Endothelial cell of umbilical vein (primary cell): ENCODE measurements at regions not wholly inside any gene's neighbourhood (a gene's known extent, or its start where the extent isn't known, plus 50 kb on each side); places are given as distances from the start of the nearest gene placed in this dataset.

Experiments
- BruUV-seq: library from RNA; stranded (reverse); fragments of 400-500 nt; replicated peaks from 2 replicates; lab custom pipeline; 2021; lab: Mats Ljungman, UMichigan
- CTCF ChIA-PET: fragments of 300-600, 350-600 bp; sonication (Branson Sonifier 250); formaldehyde crosslinking; loops from one replicate; lab custom pipeline; 2021; ENCODE audit warnings: antibody characterized with exemption, inconsistent platforms; lab: Charles Lee
- POLR2A ChIA-PET: fragments of 300-600, 350-600 bp; sonication (Branson Sonifier 250); formaldehyde crosslinking; loops from one replicate; lab custom pipeline; 2021; ENCODE audit warnings: antibody characterized with exemption, inconsistent platforms; lab: Charles Lee
- DNase-seq: peaks from one replicate; pipeline ENCODE4 v3.0.0-alpha.2; 2011; ENCODE audit warnings: low read depth, low spot score
- FAIRE-seq: peaks from 2 replicates; lab custom pipeline; 2011; peaks lifted over from hg19 to GRCh38; lab: Jason Lieb, UNC
- H2AFZ ChIP-seq: 2 replicates; pipeline ENCODE4 v1.6.0; 2012; ENCODE audit warnings: low read depth, low read length, control low read depth, inconsistent platforms
- H3K27ac ChIP-seq: 2 replicates; pipeline ENCODE4 v1.5.1; 2011; ENCODE audit warnings: low read depth, mild to moderate bottlenecking, control low read depth, low read length, moderate library complexity; ENCODE audit not compliant: insufficient read depth
- H3K27me3 ChIP-seq, 2 experiments: 2 replicates each; pipeline versions ENCODE4 v1.6.0 to v1.6.1; 2011; ENCODE audit warnings: low read length in 2 of 2, mixed read lengths in 1 of 2; ENCODE audit not compliant: control insufficient read depth in 2 of 2, insufficient read depth in 2 of 2
- H3K36me3 ChIP-seq, 2 experiments: 2 replicates in 1 of 2; 3 replicates in 1 of 2; pipeline ENCODE4 v1.5.1; 2011; ENCODE audit warnings: low read length in 2 of 2, mild to moderate bottlenecking in 1 of 2, moderate library complexity in 1 of 2; ENCODE audit not compliant: control insufficient read depth in 2 of 2, insufficient read depth in 2 of 2; ENCODE audit errors: extremely low read depth in 1 of 2
- H3K4me1 ChIP-seq: 3 replicates; pipeline ENCODE4 v1.5.1; 2011; ENCODE audit warnings: mild to moderate bottlenecking, low read length; ENCODE audit not compliant: control insufficient read depth, insufficient read depth; ENCODE audit errors: extremely low read depth
- H3K4me2 ChIP-seq: 2 replicates; pipeline ENCODE4 v1.6.1; 2011; ENCODE audit warnings: low read length, control low read depth, mixed read lengths; ENCODE audit not compliant: insufficient read depth
- H3K4me3 ChIP-seq, 3 experiments: fragments of 200-600 bp in 1 of 3; sonication (generic), shearing (Covaris generic) in 1 of 3; replicated peaks in 1 of 3; 2 replicates each; pipeline ENCODE4 v1.5.1; 2011 to 2016; ENCODE audit warnings: control low read depth in 3 of 3, low read length in 3 of 3, mild to moderate bottlenecking in 2 of 3, inconsistent platforms in 1 of 3, low read depth in 1 of 3, moderate library complexity in 1 of 3; ENCODE audit not compliant: insufficient read depth in 1 of 3
- H3K79me2 ChIP-seq: 2 replicates; pipeline ENCODE4 v1.6.0; 2012; ENCODE audit warnings: low read length, inconsistent platforms; ENCODE audit not compliant: control insufficient read depth, insufficient read depth
- H3K9ac ChIP-seq: replicated peaks from 2 replicates; pipeline ENCODE3; 2011; ENCODE audit warnings: low read length, control low read depth; ENCODE audit not compliant: insufficient read depth; ENCODE audit errors: extremely low read depth
- H3K9me1 ChIP-seq: replicated peaks from 3 replicates; pipeline ENCODE4 v1.6.0; 2011; ENCODE audit warnings: mild to moderate bottlenecking, low read length; ENCODE audit not compliant: control insufficient read depth, insufficient read depth; ENCODE audit errors: extremely low read depth
- H3K9me3 ChIP-seq: replicated peaks from 2 replicates; pipeline ENCODE4 v1.5.1; 2012; ENCODE audit warnings: low read length, inconsistent platforms; ENCODE audit not compliant: control insufficient read depth, insufficient read depth
- H4K20me1 ChIP-seq: replicated peaks from 2 replicates; pipeline ENCODE3; 2011; ENCODE audit warnings: mild to moderate bottlenecking, low read length; ENCODE audit not compliant: control insufficient read depth, insufficient read depth; ENCODE audit errors: extremely low read depth
- CTCF ChIP-seq, 2 donors: IDR thresholded peaks; 1 replicate in 1 of 2; 2 replicates in 1 of 2; pipeline ENCODE4 v1.5.1; 2011; ENCODE audit warnings: low read length in 2 of 2, mild to moderate bottlenecking in 2 of 2, moderate library complexity in 2 of 2, control low read depth in 1 of 2, inconsistent platforms in 1 of 2, low read depth in 1 of 2; ENCODE audit not compliant: insufficient read depth in 1 of 2; ENCODE audit errors: extremely low read depth in 1 of 2
- EZH2 ChIP-seq: IDR thresholded peaks from 2 replicates; pipeline ENCODE4 v1.6.1; 2012; ENCODE audit warnings: borderline replicate concordance, low read depth, mild to moderate bottlenecking, moderate library complexity, low read length, inconsistent platforms; ENCODE audit not compliant: severe bottlenecking
- FOS ChIP-seq: IDR thresholded peaks from 2 replicates; pipeline ENCODE4 v1.6.1; 2011; ENCODE audit warnings: mild to moderate bottlenecking, low read length, moderate library complexity, borderline replicate concordance; ENCODE audit not compliant: insufficient read depth
- GATA2 ChIP-seq: IDR thresholded peaks from 2 replicates; pipeline ENCODE4 v1.7.0; 2011; ENCODE audit warnings: low read depth, mild to moderate bottlenecking, moderate library complexity, mixed read lengths, low read length; ENCODE audit not compliant: insufficient read length, insufficient read depth
- JUN ChIP-seq: IDR thresholded peaks from 2 replicates; pipeline ENCODE4 v1.6.1; 2011; ENCODE audit warnings: borderline replicate concordance, low read depth; ENCODE audit not compliant: insufficient read length, insufficient read depth
- MAX ChIP-seq: IDR thresholded peaks from 2 replicates; pipeline ENCODE4 v1.6.1; 2011; ENCODE audit not compliant: insufficient read depth, insufficient read length
- MYC ChIP-seq: IDR thresholded peaks from one replicate; pipeline ENCODE4 v1.6.1; 2011; ENCODE audit warnings: mild to moderate bottlenecking, low read depth, low read length
- POLR2A ChIP-seq: IDR thresholded peaks from 2 replicates; pipeline ENCODE4 v1.6.1; 2012; ENCODE audit warnings: low read depth, mild to moderate bottlenecking, control low read depth, low read length
- POLR2AphosphoS5 ChIP-seq: IDR thresholded peaks from 2 replicates; pipeline ENCODE4 v1.6.1; 2012; ENCODE audit warnings: low read depth, mild to moderate bottlenecking, control low read depth, low read length, moderate library complexity; ENCODE audit not compliant: insufficient read depth
- dilution Hi-C: fragments of 300-500 bp; cut with MboI; formaldehyde crosslinking; loops from one replicate; pipeline ENCODE4 v1.15.0; 2019; ENCODE audit warnings: low sequenced_read_pairs; ENCODE audit not compliant: extremely low pct_ligation_motif_present
- intact Hi-C: fragments of 100-400 bp; cut with micrococcal nuclease; formaldehyde crosslinking; loops from one replicate; pipeline ENCODE4 v1.10.0; 2022

- Histone ChIP-seq H3K9me1 (no peaks in the 10 kb centered on the region), H3K27me3 (no peaks in the 10 kb centered on the region), H3K27ac (no peak overlapping the region), H3K9ac (no peak overlapping the region), H3K4me1 (no peaks in the 10 kb centered on the region), H2AFZ (no peak overlapping the region), H4K20me1 (no peaks in the 10 kb centered on the region), H3K9me3 (no peaks in the 10 kb centered on the region), H3K4me3 (no peak overlapping the region), H3K4me2 (no peak overlapping the region), H3K79me2 (no peaks in the 10 kb centered on the region), H3K36me3 (no peaks in the 10 kb centered on the region)
- ChIA-PET POLR2A (no interaction called here), CTCF (interaction anchor here (0.9 to 1.6 kb wide), 2 partner anchors 23 to 82 kb away, joined by 3 read pairs; no protein-coding TSS in a partner anchor)
- no TSS peak for BruUV-seq
- TF ChIP-seq FOS: no peak
- no peak for TF ChIP-seq JUN
- no peak for TF ChIP-seq CTCF (IDR thresholded peaks at IDR 0.05; ENCODE audit: extremely low read depth in 1 of 2, insufficient read depth in 1 of 2, low read depth in 1 of 2, low read length in 2 of 2)
- no peak for TF ChIP-seq EZH2
- no peak for TF ChIP-seq POLR2A
- no peak for TF ChIP-seq MAX
- TF ChIP-seq GATA2: no peak
- TF ChIP-seq MYC: no peak
- no peak for TF ChIP-seq POLR2AphosphoS5
- dilution Hi-C loops (no loop called here), intact Hi-C loops (no loop called here)
- DNase-seq (no peak), FAIRE-seq (no peak)
These were observed 86.1 kb upstream of the ARHGAP42 start for GRCh38 chr11:100600941-100601340.
